Bronchial epithelial cell (primary cell): ENCODE measurements at regions not wholly inside any gene's neighbourhood (a gene's known extent, or its start where the extent isn't known, plus 50 kb on each side); places are given as distances from the start of the nearest gene placed in this dataset.
"Not testable (repeated sequence)": the region's sequence is repeated elsewhere in the genome, so short reads cannot be mapped to it uniquely, and the experiment has no call there.

Source experiments
- DNase-seq: peaks from one replicate; pipeline ENCODE4 v3.0.0-alpha.2; 2010; ENCODE audit warnings: low read depth
- FAIRE-seq: peaks from 2 replicates; lab custom pipeline; 2011; peaks lifted over from hg19 to GRCh38; lab: Jason Lieb, UNC
- H3K27me3 ChIP-seq: 2 replicates; pipeline ENCODE4 v1.5.1; 2011; ENCODE audit warnings: low read length; ENCODE audit not compliant: control insufficient read depth, insufficient read depth
- H3K36me3 ChIP-seq: 2 replicates; pipeline ENCODE4 v1.5.1; 2011; ENCODE audit warnings: low read length; ENCODE audit not compliant: control insufficient read depth, insufficient read depth
- H3K4me3 ChIP-seq: 2 replicates; pipeline ENCODE4 v1.5.1; 2011; ENCODE audit warnings: mild to moderate bottlenecking, low read depth, low read length, control low read depth
- TF ChIP-seq, protein P1 (sequence below): IDR thresholded peaks from 2 replicates; pipeline ENCODE4 v1.5.1; 2011; ENCODE audit warnings: mild to moderate bottlenecking, moderate library complexity, low read length, control low read depth, inconsistent platforms; ENCODE audit not compliant: insufficient read depth, severe bottlenecking

DNA sequence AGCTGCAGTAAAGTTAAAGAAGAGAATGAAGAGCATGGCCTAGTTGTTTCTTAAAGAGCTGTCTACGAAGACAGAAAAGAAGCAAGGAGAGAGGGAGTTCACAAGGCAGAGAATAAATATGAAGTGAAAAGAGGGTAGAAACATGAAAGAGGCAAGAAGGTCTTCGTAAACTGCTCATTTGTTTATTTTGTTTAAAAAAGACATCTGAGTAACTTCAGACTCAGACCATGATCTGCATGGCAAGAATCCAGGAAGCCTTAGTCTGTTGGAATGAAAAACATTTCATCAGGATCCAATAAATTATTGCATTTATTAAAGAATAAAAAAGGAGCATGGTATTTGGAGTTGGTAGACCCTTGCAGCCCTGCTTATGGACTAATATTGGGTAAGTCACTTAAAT is 151.1 kb downstream of the SEM1 start:
- DNase-seq: peak; percentile 25
- Histone ChIP-seq H3K4me3 (no peak overlapping the region), H3K27me3 (no peaks in the 10 kb centered on the region), H3K36me3 (no peaks in the 10 kb centered on the region)
- no peak for FAIRE-seq
- TF ChIP-seq, protein P1, sequence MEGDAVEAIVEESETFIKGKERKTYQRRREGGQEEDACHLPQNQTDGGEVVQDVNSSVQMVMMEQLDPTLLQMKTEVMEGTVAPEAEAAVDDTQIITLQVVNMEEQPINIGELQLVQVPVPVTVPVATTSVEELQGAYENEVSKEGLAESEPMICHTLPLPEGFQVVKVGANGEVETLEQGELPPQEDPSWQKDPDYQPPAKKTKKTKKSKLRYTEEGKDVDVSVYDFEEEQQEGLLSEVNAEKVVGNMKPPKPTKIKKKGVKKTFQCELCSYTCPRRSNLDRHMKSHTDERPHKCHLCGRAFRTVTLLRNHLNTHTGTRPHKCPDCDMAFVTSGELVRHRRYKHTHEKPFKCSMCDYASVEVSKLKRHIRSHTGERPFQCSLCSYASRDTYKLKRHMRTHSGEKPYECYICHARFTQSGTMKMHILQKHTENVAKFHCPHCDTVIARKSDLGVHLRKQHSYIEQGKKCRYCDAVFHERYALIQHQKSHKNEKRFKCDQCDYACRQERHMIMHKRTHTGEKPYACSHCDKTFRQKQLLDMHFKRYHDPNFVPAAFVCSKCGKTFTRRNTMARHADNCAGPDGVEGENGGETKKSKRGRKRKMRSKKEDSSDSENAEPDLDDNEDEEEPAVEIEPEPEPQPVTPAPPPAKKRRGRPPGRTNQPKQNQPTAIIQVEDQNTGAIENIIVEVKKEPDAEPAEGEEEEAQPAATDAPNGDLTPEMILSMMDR: no peak

DNA sequence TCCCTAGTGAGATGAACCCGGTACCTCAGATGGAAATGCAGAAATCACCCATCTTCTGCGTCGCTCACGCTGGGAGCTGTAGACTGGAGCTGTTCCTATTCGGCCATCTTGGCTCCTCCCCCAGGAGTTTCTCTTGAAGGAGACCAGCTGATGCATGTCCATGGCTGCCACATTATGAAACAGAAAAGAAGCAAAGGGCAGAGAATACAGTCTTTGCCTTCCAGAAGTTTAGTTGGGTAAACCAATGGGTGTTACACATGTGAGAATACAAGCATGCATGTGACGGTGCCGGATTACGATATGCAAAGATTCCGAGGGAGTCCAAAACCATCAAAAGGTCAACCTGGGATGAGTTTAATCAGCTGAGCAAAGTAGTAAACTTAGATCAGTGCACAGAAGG is 151.6 kb downstream of the SEM1 start:
- DNase-seq (no peak), FAIRE-seq (no peak)
- TF ChIP-seq, protein P1: no peak
- Histone ChIP-seq H3K4me3 (no peak overlapping the region), H3K36me3 (no peaks in the 10 kb centered on the region), H3K27me3 (no peaks in the 10 kb centered on the region)

DNA sequence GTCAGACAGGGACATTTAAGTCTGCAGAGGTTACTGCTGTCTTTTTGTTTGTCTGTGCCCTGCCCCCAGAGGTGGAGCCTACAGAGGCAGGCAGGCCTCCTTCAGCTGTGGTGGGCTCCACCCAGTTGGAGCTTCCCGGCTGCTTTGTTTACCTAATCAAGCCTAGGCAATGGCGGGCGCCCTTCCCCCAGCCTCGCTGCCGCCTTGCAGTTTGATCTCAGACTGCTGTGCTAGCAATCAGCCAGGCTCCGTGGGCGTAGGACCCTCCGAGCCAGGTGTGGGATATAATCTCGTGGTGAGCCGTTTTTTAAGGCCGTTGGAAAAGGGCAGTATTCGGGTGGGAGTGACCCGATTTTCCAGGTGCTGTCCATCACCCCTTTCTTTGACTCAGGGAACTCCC is 152.0 kb downstream of the SEM1 start:
- H3K36me3 ChIP-seq, H3K4me3 ChIP-seq, FAIRE-seq, H3K27me3 ChIP-seq, DNase-seq: not testable (repeated sequence)

DNA sequence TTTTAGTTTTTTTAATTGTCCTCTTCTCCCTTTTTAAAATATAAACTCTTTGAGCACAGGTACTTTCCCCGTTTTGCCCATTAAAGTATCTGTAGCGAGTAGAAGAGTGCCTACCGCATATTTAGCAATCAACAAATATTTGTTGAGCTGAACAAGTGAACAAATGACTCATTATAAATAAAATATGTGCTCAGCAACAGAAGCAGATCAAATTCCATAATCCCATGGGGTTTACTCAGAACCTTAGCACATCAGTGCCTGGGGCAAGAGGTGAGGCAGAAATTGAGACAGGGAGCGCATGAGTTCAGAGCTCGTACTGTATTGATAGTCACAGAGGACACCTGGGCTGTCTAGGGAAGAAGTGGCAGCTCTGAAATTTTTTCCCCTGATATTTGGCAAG is 161.0 kb downstream of the SEM1 start:
- no peaks in the 10 kb centered on the region for H3K27me3 ChIP-seq
- TF ChIP-seq, protein P1: no peak
- FAIRE-seq (peak; percentile 50), DNase-seq (peak; percentile 99)
- H3K36me3 ChIP-seq: no peaks in the 10 kb centered on the region
- H3K4me3 ChIP-seq: no peak overlapping the region

DNA sequence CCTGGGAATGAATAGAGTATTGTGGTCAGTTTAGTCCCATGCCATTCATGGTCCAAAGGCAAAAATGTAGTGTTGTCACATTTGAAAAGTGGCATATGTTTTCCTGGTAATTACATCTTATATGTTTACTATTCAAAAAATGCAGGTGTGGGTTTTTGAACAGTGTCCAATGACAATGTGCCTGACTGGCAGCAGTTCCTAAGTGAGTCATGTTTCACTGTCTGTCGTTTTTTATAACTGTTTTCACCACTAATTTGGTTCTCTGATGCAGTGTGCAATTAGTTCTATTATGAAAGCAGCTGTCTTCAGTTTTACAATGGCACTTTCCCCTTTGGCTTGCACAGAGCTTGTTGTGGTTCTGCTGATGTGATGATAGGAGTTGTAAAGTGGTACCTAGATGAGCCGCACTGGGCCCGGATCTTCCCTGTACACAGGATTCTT is 162.3 kb downstream of the SEM1 start:
- TF ChIP-seq, protein P1: no peak
- no peaks in the 10 kb centered on the region for H3K27me3 ChIP-seq
- no peak overlapping the region for H3K4me3 ChIP-seq
- FAIRE-seq (no peak), DNase-seq (peak; percentile 67)
- H3K36me3 ChIP-seq: no peaks in the 10 kb centered on the region

DNA sequence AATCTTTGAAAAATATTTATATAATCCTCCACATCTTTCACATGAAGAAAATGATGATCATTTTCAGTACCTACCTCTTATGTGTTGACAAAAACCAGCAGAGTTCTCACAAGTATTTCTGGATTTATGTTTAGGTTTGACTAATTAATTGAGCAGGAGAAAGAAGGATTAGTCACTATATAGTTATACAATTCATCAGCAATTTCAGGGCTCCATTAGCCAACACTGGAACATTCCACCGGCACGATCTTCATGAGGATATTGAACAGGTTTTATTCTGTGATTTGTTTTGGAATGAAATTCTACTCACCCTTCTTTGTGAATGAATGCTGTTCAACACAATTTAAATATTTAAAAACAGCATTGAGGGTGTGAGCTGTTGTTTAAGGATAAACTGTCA is 163.2 kb downstream of the SEM1 start:
- peak; percentile 74 for DNase-seq
- FAIRE-seq: no peak

More for the DNA sequence above, 163.2 kb downstream of the SEM1 start:
- Histone ChIP-seq H3K27me3 (no peaks in the 10 kb centered on the region), H3K4me3 (no peak overlapping the region), H3K36me3 (no peaks in the 10 kb centered on the region)
- TF ChIP-seq, protein P1: no peak
